DMS153 treated with DMSO at 0.1 percent for 48 hours (cell line): ENCODE measurements at regions not wholly inside any gene's neighbourhood (a gene's known extent, or its start where the extent isn't known, plus 50 kb on each side); places are given as distances from the start of the nearest gene placed in this dataset.

Experiments used
- DNase-seq: peaks from one replicate; lab custom pipeline; 2025; ENCODE audit not compliant: unreplicated experiment; lab: John Stamatoyannopoulos, UW

DNA sequence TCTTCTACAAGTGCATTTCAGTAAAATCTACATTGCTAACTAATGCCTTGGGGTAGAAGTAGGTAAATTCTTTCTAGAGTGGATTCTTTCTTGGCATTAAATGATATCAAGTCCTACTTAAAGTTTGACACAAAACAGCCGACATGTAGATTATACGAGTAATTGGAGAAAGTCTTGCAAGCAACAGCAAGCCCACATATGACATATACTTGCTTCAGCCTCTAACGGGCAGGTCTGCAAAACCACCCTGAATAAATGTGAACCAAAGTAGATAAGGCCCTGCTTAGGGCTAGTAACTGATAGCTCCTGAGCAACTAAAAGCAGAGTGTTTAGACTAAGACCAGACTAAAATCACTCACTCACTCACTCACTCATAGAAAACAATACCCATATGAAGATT, 203.2 kb downstream of the LTN1 start:
- DNase-seq, result no peak

DNA sequence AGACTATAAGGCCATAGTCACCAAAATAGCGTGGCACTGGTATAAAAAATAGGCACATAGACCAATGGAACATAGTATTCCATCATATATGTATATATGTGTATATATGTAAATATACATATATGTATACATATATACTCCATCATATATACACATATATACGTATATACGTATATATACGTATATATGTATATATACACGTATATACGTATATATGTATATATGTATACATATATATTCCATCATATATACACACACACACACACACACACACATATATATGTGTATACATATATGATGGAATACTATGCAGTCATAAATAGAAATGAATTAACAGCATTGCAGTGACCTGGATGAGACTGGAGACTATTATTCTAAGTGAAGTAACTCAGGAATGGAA, 204.6 kb downstream of the LTN1 start:
- no peak for DNase-seq

DNA sequence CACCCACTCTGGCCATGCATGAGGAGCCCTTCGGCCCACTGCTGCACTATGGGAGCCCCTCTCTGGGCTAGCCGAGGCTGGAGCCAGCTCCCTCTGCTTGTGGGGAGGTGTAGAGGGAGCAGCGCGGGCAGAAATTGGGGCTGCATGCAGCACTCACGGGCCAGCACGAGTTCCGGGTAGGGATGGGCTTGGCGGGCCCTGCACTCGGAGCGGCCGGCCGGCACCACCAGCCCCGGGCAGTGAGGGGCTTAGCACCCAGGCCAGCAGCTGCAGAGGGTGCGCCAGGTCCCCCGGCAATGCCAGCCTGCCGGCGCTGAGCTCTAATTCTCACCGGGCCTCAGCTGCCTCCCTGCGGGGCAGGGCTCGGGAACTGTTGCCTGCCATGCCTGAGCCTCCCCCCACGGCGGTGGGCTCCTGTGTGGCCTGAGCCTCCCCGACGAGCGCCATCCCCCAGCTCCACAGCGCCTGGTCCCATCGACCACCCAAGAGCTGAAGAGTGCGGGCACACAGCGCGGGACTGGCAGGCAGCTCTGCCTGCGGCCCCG, 209.0 kb downstream of the LTN1 start:
- no peak for DNase-seq

DNA sequence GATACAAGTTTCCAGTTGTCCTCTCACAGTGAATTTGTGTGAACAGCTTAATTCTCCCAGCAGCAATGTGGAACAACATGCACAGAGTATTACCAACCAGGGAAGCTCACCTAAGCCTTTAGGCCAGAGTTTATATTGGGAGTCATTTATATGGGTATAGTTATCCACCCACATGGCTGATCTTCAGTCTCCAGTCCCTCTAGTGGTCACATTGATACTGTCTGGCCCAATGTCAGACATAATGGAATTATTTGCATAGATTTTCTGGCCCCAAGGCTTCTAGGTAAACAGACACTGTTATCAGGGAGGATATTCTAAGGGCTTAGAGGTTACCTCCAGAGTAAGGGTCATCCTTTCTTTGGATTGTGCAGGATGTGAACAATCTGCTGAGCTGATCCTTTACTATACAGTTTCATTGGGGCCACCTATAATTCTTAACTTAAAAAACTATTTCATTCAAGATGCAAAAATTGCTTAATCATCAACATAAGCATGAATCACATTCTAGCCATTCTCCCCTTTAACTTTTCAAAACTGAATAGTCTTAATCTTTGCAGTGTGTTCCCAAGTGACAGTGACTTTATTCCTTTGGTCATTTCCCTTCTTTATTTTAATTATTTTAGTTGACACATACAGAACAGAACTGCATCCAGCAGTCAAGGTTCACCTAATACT, 210.9 kb downstream of the LTN1 start:
- DNase-seq, result no peak

DNA sequence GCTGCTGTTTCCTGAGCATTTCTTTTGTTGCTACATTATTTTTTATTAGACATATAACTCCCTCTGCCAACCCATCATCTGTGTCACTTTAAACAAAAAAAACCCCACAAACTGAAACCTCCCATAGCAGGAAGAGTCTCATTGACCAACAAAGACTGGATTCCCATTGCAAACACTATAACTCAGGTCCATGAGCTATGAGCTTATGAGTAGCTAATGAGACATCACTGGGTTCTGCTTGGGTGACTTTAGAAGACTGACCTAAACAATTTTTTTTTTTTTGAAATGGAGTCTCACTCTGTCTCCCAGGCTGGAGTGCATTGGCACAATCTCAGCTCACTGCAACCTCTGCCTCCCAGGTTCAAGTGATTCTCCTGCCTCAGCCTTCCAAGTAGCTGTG, 212.8 kb downstream of the LTN1 start:
- no peak for DNase-seq

DNA sequence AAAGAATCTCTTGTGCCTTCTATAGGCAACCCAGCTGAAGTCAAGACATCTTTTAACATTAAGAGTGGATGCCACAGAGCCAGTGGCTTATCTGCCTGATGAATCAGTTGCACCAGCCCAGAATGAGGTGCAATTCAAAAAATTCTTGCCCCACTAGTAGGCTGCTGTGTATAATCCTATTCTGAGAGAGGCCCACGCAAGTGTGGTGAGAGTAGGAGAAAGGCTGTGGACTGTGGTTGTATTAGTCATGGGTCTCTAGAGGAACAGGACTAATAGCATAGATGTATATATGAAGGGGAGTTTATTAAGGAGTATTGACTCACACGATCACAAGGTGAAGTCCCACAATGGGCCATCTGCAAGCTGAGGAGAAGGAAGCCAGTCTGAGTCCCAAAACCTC, 216.4 kb downstream of the LTN1 start:
- no peak for DNase-seq

DNA sequence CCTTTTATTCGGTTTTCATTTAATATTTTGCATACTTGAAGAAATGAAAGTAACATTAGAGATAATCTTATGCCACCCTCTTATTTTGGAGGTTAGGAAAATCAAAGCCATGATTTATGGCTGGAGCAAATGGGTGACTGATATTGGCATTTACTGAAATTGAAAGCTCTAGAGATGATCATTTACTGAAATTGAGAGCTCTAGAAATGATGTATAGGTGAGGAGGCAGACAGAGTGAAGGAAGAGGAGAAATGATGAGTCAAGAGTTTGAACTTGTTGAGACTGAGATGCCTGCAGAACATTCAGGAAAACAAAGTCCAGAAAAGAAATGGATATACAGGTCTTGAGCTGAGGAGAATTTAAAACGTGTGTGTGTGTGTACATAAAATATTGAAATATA, 217.6 kb downstream of the LTN1 start:
- no peak for DNase-seq

DNA sequence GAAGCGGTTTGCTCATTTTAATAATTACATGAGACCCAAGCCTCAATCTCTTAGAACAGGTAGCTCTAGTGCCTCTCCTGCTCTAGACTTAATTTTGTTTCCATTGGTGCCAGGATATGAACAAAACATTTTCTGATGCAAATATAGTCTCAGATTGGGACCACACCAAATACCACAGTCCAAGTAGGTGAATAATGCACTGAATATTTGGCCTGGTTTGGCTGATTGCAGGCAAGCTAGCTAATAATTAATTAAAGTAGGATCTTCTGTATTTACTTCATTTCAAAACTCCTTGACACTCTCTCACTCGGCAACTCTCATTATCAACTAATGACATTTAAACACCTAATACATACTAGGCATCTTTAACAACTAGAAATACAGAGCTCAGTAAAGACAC, 219.6 kb downstream of the LTN1 start:
- DNase-seq, result no peak

DNA sequence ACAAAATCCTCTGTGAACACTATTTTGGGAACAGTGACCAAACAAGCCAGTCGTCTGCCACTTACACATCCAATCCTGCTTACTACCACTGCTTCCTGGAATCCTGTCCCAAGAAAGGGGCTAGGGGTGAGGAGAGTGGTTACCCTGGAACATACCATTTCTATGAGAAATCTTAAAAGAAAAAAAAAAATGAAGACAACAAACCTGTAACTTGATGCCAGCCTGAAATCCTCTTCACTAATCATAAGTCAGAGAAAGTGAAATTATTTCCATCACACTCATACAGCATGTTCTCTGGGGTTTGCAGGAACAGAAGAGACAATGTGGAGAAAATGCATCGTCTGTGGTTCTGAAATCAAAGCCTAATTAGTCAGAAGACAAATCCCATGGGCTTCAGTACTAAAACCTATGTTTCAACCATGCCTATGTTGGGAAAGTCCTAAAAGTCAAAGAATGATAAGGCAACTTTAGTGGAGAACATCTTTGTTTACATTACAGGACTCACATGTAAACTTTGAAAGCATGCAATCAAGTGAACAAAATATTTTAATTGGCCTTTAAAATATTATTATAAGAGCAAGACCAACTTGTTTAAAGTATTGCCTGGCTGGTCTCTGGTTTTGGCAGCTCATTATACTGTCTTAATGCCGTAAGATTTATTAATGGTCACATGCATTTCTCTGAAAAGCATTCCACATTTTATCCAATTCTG, 220.7 kb downstream of the LTN1 start:
- no peak for DNase-seq

DNA sequence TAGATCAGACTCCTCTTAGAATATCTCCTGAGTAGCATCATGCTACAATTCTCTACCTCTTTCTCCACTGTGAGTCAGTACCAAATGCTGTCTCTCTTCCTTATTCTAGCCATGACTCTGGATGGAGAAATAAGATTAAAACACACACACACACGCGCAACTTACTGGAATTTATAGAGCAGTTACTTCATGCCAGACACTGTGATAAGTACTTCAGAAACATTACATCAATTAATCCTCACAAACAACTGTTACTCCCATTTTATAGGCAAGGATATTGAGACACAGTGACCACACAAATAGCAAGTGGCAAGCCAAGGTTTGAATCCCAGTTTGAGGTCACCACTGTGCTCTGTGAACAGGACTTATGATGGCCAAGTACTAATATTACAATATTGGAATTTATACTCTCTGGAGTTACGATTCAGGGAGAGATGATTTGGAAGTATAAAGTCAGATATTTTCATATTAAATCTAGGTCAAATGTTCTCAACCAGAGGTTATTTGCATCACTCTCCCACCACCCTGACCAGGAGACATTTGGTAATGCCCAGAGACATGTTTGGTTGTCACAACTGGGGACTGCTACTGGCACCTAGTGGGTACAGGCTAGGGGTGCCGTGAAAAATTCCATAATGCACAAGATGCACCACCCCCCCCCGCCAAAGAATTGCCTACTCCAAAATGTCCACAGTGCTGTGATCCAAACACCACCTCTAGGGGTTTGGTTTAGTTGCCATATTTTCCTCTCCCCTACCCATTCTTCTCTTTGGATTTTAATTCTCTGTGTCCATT, 221.6 kb downstream of the LTN1 start:
- no peak for DNase-seq

DNA sequence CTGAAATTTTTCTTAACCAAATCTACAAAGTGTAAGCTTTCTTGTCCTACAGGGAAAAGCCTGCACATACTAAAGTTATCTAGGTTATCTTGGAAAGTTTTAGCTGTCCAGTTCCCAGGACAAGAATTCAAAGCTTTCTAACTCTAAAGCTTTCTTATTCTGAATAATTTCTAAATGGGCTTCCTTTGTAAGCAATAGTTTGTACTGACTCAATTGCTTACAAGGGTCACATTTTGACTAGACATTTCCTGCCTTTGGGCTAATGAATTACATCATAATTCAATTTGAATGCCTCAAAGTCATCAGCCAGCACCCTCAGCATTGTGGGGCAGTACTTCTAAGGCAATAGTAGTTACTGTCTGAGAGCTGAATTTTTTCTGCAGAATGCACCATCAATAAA, 223.0 kb downstream of the LTN1 start:
- DNase-seq, result no peak

DNA sequence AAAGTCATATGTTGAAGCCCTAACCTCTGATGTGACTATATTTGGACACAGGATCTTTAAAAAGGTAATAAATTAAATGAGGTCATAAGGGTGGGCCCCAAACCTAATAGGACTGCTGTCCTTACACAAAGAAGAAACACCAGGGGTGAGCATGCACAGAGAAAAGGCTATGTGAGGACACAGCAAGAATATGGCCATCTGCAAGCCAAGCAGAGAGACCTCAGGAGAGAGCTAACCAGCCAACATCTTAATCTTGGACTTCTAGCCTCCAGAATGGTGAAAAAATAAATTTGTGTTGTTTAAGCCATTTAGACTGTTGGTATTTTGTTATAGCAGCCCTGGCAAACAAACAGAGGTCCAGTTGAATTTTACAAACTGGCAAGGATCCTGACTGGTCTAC, 223.9 kb downstream of the LTN1 start:
- no peak for DNase-seq

DNA sequence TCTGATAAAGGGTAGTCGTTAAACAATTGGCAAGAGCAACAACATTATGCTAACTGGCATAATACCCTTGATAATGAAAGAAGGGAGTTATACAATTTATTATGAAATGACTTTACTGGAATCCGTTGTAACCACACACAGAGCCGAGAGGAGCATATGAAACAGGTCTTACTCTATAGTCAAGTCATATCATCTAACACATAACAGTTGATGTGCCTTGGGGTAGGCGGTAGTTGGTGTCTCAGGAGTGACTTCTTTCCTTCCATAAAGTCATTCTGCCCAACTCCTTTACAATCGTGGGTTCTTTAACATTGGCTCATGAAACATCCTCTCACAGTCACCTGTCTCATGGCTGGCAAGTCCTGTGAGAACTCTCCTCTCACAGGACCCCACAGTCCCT, 225.2 kb downstream of the LTN1 start:
- DNase-seq, result no peak

DNA sequence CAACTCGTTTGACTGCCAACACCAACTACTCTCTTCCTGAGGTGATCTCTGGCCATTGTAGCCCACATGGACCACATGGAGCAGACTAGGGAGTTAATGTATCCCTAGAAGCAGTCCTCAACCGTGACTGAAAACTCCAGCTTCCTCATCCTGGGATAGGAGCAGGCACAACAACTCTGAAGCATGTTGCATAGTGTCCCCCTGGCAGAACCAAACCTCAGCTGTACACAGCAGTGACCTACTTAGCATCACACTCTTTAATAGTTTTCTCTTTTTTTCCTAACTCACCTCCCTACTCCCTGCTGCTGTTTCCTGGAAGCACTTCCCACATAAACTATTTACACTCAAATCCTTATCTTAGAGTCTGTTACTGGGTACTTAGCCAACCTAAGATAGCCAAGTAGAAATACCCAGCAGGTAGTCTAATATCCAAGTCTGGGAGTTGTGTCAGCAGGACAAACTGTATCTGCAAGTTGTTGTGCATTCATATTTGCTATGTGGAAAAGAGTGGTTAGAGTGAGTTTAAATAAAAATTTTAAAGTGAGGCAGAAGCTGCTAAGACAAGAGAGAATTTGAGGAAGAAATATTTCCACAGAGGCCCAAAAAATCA, 228.8 kb downstream of the LTN1 start:
- no peak for DNase-seq

DNA sequence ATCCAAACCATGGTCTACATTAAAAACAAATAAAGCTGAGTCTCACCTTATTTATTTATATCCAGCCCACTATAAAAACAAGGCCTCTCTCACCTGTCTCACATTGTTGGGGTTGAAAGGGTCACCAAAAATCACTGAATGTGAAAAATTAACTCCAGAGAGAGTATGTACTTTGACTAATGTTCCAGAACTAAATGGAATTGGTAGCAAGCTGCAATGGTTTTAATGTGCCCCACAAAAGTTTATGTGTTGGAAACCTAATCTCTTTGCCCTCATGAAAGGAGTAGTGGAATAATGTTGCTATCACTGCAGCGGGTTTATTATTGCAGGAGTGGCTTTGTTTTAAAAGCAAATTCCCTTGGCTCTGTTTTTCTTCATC, 230.3 kb downstream of the LTN1 start:
- no peak for DNase-seq

DNA sequence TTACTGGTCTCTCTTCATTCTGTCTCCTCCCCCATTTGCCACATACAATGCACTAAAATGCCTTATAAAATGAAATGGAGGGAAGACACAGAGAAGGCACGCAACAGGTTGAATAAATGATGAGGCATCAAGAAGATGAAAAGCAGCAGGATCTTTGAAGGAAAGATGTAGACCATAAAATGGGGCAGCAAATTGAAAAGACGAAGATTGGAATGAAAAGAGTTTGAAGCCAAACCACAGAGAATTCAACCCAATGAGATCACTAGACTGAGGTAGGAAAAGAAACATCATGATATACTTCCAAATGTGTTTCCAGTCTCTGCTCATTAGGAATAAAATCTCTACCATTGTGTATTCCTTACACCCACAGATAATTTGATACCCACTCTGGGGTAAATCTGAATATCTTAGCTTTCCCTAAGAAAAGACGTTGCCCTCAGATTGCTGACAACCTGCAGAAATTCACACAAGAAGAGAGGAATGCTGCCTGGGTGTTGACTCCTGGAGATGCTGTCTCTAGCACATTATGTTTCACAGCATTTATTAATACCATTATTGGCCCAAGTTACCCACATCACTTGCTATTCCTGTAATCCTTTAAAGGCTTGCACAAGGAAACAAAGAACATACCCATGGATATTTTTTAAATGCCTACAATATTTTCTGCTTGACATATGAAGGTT, 230.9 kb downstream of the LTN1 start:
- no peak for DNase-seq

DNA sequence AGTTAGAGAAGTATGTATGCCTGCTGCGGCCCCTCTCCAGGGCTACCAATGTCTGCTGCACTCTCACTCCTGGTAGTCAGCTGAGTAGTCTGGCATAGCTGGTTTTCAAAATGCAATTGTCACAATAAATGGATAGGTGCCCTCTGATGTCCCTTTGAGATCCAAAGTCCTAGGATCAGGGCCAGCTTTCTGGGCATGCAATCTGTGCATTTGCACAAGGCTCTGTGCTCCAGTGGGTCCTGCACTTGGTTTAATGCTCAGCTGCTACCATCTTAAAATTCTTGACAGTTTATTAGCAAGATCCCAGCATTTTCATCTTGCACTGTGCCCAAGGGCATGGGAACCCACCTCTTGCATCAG, 233.8 kb downstream of the LTN1 start:
- DNase-seq, result no peak

DNA sequence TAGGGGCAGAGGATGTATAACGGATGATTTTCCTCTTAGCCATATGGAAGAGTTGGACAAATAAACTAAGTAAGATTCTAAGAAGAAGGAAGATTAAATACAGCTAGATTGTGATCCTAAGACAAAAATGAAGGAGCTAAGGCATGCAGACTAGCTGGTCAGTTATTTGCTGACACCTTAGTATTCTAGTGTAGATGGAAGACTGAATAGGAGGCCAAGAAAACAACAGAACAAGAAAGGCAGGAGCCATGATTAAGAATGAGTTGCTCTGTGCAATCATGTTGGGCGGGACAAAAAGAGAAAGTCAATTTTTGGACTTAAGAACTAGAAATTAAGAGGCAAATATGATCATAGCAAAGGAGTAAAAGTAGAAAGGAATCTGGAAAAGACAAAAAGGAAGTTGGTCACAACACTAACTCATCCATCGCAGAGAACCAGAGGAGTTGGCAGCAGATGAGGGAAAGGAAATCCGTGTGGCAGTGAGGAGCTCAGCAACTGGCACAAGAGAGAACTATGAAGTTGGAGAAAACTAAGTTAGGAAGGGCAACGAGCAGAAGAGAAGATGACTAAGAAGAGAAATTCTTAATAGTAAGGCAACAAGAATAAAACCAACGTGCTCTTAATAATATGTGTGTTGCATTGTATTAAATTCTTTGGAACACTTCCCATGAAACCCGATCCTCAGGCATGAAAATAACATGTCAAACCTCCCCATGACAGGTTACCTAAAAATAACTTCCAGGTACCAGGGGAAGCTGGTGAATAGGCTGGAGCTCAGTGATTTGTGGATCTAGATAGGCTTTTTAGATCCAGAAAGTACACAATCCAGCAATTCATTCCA, 234.4 kb downstream of the LTN1 start:
- DNase-seq, result no peak

DNA sequence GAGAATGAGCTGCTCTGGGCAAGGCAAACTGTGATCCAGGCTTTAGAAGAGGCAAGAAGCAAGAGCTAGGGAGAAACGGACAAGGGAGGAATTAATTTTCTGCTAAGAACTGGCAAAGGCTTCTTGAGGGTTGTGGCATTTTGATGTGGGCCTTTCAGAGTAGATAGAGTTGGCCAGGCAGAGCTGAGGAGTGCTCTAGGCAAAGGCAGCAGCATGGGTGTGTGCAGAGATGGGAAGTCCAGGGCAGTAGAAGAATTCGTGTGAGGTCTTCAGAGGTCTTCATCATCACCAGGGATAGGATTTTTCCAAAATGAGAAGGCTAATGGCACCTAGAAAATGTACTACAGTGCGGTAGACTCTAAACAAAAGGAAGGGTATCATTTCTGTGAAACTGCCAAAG, 237.8 kb downstream of the LTN1 start:
- DNase-seq, result no peak

DNA sequence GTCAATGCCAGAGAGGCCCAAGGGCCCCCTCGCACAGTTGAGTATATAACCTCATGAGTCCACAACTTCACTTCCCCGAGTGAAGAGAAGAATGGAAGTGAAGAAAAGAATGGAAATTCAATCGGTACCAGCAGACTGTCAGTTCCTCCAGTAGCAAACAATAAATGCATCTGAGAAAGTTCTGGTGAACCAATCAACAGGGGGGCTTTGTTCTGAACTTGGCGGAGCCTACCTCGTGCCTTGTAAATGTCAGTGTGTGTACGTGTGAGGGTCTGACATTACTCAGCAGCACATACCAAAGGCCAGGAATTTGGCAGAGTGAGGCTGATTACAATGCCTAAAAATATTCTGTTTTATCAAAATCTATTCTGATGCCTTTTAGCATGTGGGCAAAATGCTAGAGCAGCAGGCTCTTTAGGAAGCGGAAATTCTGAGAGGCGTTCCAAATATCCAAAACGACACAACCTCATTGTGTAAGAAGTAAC, 238.5 kb downstream of the LTN1 start:
- no peak for DNase-seq
